BE2C (cell line): ENCODE measurements at regions not wholly inside any gene's neighbourhood (a gene's known extent, or its start where the extent isn't known, plus 50 kb on each side); places are given as distances from the start of the nearest gene placed in this dataset.

Experiments used
- DNase-seq: peaks from one replicate; pipeline ENCODE4 v3.0.0-alpha.2; 2020
- H3K27me3 ChIP-seq: fragments of 250-450 bp; sonication (Bioruptor Pico); 2 replicates; pipeline ENCODE4 v1.5.1; 2020; ENCODE audit warnings: mild to moderate bottlenecking
- H3K36me3 ChIP-seq: fragments of 250-450 bp; sonication (Bioruptor Pico); 2 replicates; pipeline ENCODE4 v1.5.1; 2020; ENCODE audit warnings: mild to moderate bottlenecking
- H3K4me1 ChIP-seq: fragments of 250-450 bp; sonication (Bioruptor Pico); 2 replicates; pipeline ENCODE4 v1.5.1; 2020
- H3K4me3 ChIP-seq: 2 replicates; pipeline ENCODE4 v1.5.1; 2011; ENCODE audit warnings: low read depth, low read length
- H3K9me3 ChIP-seq: fragments of 250-450 bp; sonication (Bioruptor Pico); 2 replicates; pipeline ENCODE4 v1.5.1; 2020
- TF ChIP-seq, protein P1 (sequence below): IDR thresholded peaks from 2 replicates; pipeline ENCODE4 v1.5.1; 2012; ENCODE audit warnings: mild to moderate bottlenecking, low read depth, low read length

DNA sequence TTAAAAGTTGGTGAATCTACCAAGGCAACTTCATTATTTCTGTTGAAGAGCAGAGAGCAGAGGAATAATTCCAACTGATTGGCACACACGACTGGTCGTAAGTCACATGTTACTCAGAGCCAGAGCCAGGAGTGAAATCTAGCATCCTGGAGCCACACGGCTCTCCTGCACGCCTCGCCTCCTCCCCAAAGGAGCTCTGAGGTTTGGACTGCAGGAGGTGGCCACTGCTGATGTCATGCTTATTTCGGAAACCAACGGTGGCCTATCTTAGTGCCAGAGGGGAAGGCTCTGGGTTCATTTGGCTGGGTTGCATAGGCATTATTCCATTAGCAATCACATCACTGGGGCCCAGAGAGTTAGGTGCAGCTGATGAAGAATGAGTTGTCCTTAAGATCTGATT, 123.5 kb upstream of the RALGAPA2 start:
- H3K4me3 ChIP-seq, result no peak overlapping the region
- peaks cover 34% of the 10 kb centered on the region for H3K27me3 ChIP-seq
- no peaks in the 10 kb centered on the region for H3K9me3 ChIP-seq
- TF ChIP-seq, protein P1, sequence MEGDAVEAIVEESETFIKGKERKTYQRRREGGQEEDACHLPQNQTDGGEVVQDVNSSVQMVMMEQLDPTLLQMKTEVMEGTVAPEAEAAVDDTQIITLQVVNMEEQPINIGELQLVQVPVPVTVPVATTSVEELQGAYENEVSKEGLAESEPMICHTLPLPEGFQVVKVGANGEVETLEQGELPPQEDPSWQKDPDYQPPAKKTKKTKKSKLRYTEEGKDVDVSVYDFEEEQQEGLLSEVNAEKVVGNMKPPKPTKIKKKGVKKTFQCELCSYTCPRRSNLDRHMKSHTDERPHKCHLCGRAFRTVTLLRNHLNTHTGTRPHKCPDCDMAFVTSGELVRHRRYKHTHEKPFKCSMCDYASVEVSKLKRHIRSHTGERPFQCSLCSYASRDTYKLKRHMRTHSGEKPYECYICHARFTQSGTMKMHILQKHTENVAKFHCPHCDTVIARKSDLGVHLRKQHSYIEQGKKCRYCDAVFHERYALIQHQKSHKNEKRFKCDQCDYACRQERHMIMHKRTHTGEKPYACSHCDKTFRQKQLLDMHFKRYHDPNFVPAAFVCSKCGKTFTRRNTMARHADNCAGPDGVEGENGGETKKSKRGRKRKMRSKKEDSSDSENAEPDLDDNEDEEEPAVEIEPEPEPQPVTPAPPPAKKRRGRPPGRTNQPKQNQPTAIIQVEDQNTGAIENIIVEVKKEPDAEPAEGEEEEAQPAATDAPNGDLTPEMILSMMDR, result no peak
- no peaks in the 10 kb centered on the region for H3K4me1 ChIP-seq
- H3K36me3 ChIP-seq, result no peaks in the 10 kb centered on the region
- no peak for DNase-seq

DNA sequence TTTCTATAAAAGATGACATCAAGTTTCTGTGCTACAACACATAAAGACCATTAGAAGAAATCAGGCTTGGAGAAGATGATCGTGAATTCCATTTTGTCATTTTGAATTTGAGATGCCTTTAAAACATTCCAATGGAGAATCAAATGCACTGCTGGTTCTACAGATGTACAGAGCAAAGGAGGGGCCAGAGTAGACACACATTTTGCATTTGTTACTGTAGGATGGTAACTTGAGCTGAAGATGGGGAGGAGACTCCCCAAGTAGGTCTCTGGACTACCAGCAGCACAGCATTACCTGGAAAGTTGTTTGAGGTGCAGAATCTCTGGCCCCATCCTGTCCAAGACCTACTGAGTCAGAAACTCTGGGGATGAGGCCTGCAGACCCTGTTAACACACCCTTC, 121.6 kb upstream of the RALGAPA2 start:
- TF ChIP-seq, protein P1, result no peak
- Histone ChIP-seq H3K36me3 (no peaks in the 10 kb centered on the region), H3K4me3 (no peak overlapping the region), H3K9me3 (no peaks in the 10 kb centered on the region), H3K27me3 (peaks cover 34% of the 10 kb centered on the region), H3K4me1 (no peaks in the 10 kb centered on the region)
- no peak for DNase-seq

DNA sequence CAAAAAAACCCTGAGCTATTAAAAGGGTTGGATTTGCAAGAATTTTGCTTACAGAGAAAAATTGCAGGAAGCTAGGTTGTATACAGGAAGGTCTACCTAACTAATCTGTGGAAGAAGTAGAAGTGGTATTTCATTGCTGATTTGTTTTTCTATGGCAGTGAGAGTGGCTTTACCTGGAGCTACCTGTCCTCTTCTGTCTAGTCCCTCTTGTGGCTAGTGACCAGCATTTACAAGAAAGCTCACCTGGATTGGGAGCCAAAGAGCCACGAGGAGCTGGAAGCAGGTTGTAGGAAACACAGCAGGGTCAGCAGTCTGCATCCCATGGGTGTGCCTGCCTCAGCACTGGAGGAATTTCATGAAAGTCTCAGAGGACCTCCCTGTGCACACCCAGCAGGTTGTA, 120.3 kb upstream of the RALGAPA2 start:
- no peaks in the 10 kb centered on the region for H3K36me3 ChIP-seq
- peaks cover 30% of the 10 kb centered on the region for H3K27me3 ChIP-seq
- TF ChIP-seq, protein P1, result no peak
- no peak overlapping the region for H3K4me3 ChIP-seq
- H3K9me3 ChIP-seq, result no peaks in the 10 kb centered on the region
- no peaks in the 10 kb centered on the region for H3K4me1 ChIP-seq
- no peak for DNase-seq

DNA sequence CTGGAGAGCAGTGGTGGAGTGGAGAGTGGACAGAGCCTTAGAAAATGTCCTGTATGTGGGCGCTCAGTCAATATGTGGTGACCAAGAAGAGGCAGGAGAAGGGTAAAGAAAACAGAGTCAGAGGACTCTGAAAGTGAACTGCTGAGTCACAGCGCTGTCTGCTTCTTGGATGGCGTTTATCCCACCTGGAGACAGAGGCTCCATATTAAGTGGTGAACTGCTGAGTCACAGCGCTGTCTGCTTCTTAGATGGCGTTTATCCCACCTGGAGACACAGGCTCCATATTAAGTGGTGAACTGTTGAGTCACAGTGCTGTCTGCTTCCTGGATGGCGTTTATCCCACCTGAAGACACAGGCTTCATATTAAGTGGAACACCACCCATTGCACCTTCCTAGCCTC, 119.3 kb upstream of the RALGAPA2 start:
- Histone ChIP-seq H3K27me3 (peaks cover 26% of the 10 kb centered on the region), H3K36me3 (no peaks in the 10 kb centered on the region), H3K4me3 (no peak overlapping the region), H3K4me1 (no peaks in the 10 kb centered on the region), H3K9me3 (no peaks in the 10 kb centered on the region)
- TF ChIP-seq, protein P1, result no peak
- no peak for DNase-seq

DNA sequence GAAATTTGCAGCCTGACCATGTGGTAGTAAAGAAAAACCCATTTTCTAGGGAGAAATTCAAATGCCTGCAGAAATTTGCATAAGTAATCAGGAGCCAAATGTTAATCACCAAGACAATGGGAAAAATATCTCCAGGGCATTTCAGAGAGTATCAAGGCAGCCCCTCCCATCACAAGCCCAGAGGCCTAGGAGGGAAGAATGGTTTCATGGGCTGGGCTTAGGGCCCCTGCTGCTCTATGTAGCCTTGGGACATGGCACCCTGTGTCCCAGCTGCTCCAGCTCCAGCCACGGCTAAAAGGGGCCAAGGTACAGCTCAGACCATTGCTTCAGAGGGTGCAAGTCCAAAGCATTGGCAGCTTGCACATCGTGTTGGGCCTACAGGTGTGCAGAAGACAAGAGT, 117.2 kb upstream of the RALGAPA2 start:
- Histone ChIP-seq H3K4me3 (no peak overlapping the region), H3K4me1 (no peaks in the 10 kb centered on the region), H3K27me3 (peaks cover 17% of the 10 kb centered on the region), H3K36me3 (no peaks in the 10 kb centered on the region), H3K9me3 (no peaks in the 10 kb centered on the region)
- TF ChIP-seq, protein P1, result no peak
- DNase-seq, result no peak

DNA sequence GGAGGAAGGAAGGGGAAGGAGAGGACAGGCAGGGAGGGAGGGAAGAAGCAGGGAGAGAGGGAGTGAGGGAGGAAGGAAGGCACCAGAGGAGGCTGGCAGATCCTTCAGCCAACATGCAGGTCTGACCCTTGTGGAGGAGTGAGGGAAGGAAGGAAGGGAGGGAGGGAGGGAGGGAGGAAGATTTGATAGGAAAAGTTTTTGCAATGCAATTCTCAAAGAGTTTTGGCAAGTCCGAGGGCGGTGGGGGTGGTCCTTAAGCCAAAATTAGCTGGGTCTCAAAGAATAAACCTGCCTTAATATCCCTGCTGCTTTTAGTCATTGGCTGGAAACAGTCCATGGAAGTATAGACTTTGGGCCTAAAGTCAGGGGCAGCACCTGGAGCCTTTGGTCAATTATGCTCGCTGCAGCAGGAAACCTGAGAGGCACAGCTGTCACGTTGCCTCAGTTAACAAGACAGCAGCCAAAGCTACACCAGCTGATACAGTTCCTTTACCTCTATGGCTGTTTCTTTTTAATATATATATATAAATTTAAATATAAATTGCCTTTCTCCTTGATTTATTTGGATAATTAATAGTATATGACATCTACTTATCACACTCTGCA, 115.7 kb upstream of the RALGAPA2 start:
- Histone ChIP-seq H3K4me3 (no peak overlapping the region), H3K4me1 (no peaks in the 10 kb centered on the region), H3K27me3 (peaks cover 19% of the 10 kb centered on the region), H3K9me3 (no peaks in the 10 kb centered on the region), H3K36me3 (no peaks in the 10 kb centered on the region)
- TF ChIP-seq, protein P1, result no peak
- no peak for DNase-seq
